Prostate gland (tissue), 2 donors: ENCODE measurements at regions not wholly inside any gene's neighbourhood (a gene's known extent, or its start where the extent isn't known, plus 50 kb on each side); places are given as distances from the start of the nearest gene placed in this dataset.

Source experiments
- POLR2A ChIP-seq: fragments of 450-650 bp; IDR thresholded peaks from one replicate; pipeline ENCODE4 v1.6.1; 2016; ENCODE audit warnings: antibody characterized with exemption, mild to moderate bottlenecking
- TF ChIP-seq, protein P1 (sequence below), 4 experiments: fragments of 200-600 bp in 2 of 4; fragments of 450-650 bp in 2 of 4; sonication (generic) in 2 of 4; IDR thresholded peaks; 1 replicate in 3 of 4; 2 replicates in 1 of 4; pipeline ENCODE4 v1.5.1; 2016 to 2019; ENCODE audit warnings: antibody characterized with exemption in 4 of 4, mild to moderate bottlenecking in 2 of 4, moderate library complexity in 2 of 4

DNA sequence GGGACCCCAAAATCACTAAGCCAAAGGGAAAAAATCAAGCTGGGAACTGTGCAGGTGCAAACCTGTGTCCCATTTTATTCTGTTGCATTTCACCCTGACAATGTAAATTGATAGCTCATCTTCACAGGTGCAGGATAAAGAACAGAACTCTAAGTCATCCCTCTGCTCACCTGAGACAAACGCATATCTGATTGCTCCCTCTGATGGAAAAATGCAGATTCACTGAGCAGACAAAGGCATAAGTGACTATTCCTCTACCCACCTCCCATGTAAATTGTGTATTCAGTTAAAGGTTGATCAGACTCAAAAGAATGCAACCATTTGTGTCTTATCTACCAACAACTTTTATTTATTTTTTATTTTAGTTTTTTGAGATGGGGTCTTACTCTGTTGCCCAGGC, 644.2 kb downstream of the PTPRU start:
- TF ChIP-seq, protein P1, sequence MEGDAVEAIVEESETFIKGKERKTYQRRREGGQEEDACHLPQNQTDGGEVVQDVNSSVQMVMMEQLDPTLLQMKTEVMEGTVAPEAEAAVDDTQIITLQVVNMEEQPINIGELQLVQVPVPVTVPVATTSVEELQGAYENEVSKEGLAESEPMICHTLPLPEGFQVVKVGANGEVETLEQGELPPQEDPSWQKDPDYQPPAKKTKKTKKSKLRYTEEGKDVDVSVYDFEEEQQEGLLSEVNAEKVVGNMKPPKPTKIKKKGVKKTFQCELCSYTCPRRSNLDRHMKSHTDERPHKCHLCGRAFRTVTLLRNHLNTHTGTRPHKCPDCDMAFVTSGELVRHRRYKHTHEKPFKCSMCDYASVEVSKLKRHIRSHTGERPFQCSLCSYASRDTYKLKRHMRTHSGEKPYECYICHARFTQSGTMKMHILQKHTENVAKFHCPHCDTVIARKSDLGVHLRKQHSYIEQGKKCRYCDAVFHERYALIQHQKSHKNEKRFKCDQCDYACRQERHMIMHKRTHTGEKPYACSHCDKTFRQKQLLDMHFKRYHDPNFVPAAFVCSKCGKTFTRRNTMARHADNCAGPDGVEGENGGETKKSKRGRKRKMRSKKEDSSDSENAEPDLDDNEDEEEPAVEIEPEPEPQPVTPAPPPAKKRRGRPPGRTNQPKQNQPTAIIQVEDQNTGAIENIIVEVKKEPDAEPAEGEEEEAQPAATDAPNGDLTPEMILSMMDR (IDR thresholded peaks at IDR 0.05) = no peak
- no peak for TF ChIP-seq POLR2A
